ENCODE measurements at regions not wholly inside any gene's neighbourhood (a gene's known extent, or its start where the extent isn't known, plus 50 kb on each side); places are given as distances from the start of the nearest gene placed in this dataset.

DNA sequence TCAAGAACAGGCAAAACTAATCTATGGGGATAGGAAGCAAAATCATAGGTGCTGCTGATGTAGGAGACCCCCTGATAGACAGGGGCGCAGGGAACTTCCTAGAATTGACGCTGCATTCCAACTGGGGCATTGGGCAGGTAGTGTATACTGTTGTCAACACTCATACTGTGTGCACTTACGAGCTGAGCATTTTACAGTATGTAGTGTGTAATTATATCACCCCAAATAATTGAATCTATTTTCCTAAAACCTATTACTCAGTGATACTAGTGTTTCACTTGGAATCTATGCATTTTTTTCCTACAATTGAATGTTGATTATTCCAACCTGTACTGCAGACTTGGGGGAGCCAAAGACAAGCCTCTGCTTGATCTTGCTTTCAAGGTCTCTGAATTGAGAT lies 207.0 kb upstream of the PRKCQ start:
- TF ChIP-seq, protein P1, sequence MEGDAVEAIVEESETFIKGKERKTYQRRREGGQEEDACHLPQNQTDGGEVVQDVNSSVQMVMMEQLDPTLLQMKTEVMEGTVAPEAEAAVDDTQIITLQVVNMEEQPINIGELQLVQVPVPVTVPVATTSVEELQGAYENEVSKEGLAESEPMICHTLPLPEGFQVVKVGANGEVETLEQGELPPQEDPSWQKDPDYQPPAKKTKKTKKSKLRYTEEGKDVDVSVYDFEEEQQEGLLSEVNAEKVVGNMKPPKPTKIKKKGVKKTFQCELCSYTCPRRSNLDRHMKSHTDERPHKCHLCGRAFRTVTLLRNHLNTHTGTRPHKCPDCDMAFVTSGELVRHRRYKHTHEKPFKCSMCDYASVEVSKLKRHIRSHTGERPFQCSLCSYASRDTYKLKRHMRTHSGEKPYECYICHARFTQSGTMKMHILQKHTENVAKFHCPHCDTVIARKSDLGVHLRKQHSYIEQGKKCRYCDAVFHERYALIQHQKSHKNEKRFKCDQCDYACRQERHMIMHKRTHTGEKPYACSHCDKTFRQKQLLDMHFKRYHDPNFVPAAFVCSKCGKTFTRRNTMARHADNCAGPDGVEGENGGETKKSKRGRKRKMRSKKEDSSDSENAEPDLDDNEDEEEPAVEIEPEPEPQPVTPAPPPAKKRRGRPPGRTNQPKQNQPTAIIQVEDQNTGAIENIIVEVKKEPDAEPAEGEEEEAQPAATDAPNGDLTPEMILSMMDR (conservative IDR thresholded peaks at IDR 0.05; ENCODE audit: low read depth in 2 of 2) = no peak
- TF ChIP-seq CREB1 (CRISPR knock-in tag; IDR thresholded peaks at IDR 0.05; ENCODE audit: low read depth) (no peak), EZH2phosphoT487 (IDR thresholded peaks at IDR 0.05; ENCODE audit: unreplicated experiment) (no peak), REST (IDR thresholded peaks at IDR 0.05; ENCODE audit: unreplicated experiment) (no peak), EZH2 (IDR thresholded peaks at IDR 0.05; ENCODE audit: low read depth, unreplicated experiment) (no peak), NANOG (IDR thresholded peaks at IDR 0.05; ENCODE audit: borderline replicate concordance) (no peak), POLR2AphosphoS5 (IDR thresholded peaks at IDR 0.05; ENCODE audit: low read depth) (no peak), JUNB (IDR thresholded peaks at IDR 0.05; ENCODE audit: unreplicated experiment) (no peak), ZNF331 (CRISPR knock-in tag; IDR thresholded peaks at IDR 0.05; ENCODE audit: low read depth) (no peak), ETS1 (IDR thresholded peaks at IDR 0.05) (no peak), ZNF114 (CRISPR knock-in tag; IDR thresholded peaks at IDR 0.05) (no peak)
- TF ChIP-seq, protein P2, sequence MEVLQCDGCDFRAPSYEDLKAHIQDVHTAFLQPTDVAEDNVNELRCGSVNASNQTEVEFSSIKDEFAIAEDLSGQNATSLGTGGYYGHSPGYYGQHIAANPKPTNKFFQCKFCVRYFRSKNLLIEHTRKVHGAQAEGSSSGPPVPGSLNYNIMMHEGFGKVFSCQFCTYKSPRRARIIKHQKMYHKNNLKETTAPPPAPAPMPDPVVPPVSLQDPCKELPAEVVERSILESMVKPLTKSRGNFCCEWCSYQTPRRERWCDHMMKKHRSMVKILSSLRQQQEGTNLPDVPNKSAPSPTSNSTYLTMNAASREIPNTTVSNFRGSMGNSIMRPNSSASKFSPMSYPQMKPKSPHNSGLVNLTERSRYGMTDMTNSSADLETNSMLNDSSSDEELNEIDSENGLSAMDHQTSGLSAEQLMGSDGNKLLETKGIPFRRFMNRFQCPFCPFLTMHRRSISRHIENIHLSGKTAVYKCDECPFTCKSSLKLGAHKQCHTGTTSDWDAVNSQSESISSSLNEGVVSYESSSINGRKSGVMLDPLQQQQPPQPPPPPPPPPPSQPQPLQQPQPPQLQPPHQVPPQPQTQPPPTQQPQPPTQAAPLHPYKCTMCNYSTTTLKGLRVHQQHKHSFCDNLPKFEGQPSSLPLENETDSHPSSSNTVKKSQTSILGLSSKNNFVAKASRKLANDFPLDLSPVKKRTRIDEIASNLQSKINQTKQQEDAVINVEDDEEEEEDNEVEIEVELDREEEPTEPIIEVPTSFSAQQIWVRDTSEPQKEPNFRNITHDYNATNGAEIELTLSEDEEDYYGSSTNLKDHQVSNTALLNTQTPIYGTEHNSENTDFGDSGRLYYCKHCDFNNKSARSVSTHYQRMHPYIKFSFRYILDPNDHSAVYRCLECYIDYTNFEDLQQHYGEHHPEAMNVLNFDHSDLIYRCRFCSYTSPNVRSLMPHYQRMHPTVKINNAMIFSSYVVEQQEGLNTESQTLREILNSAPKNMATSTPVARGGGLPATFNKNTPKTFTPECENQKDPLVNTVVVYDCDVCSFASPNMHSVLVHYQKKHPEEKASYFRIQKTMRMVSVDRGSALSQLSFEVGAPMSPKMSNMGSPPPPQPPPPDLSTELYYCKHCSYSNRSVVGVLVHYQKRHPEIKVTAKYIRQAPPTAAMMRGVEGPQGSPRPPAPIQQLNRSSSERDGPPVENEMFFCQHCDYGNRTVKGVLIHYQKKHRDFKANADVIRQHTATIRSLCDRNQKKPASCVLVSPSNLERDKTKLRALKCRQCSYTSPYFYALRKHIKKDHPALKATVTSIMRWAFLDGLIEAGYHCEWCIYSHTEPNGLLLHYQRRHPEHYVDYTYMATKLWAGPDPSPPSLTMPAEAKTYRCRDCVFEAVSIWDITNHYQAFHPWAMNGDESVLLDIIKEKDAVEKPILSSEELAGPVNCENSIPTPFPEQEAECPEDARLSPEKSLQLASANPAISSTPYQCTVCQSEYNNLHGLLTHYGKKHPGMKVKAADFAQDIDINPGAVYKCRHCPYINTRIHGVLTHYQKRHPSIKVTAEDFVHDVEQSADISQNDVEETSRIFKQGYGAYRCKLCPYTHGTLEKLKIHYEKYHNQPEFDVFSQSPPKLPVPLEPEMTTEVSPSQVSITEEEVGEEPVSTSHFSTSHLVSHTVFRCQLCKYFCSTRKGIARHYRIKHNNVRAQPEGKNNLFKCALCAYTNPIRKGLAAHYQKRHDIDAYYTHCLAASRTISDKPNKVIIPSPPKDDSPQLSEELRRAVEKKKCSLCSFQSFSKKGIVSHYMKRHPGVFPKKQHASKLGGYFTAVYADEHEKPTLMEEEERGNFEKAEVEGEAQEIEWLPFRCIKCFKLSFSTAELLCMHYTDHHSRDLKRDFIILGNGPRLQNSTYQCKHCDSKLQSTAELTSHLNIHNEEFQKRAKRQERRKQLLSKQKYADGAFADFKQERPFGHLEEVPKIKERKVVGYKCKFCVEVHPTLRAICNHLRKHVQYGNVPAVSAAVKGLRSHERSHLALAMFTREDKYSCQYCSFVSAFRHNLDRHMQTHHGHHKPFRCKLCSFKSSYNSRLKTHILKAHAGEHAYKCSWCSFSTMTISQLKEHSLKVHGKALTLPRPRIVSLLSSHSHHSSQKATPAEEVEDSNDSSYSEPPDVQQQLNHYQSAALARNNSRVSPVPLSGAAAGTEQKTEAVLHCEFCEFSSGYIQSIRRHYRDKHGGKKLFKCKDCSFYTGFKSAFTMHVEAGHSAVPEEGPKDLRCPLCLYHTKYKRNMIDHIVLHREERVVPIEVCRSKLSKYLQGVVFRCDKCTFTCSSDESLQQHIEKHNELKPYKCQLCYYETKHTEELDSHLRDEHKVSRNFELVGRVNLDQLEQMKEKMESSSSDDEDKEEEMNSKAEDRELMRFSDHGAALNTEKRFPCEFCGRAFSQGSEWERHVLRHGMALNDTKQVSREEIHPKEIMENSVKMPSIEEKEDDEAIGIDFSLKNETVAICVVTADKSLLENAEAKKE (CRISPR knock-in tag; IDR thresholded peaks at IDR 0.05) = no peak
